Lower leg skin (tissue), 4 donors: ENCODE measurements at regions not wholly inside any gene's neighbourhood (a gene's known extent, or its start where the extent isn't known, plus 50 kb on each side); places are given as distances from the start of the nearest gene placed in this dataset.

Experiments used
- DNase-seq, 2 donors: peaks; one replicate each; pipeline ENCODE4 v3.0.0-alpha.2; 2019; ENCODE audit warnings: low spot score in 2 of 2
- H3K4me3 ChIP-seq: fragments of 200-600 bp; sonication (generic); 2 replicates; pipeline ENCODE4 v1.5.1; 2017; ENCODE audit warnings: mild to moderate bottlenecking, low read depth; ENCODE audit not compliant: poor library complexity, severe bottlenecking
- CTCF ChIP-seq, 3 donors: fragments of 450-650 bp; IDR thresholded peaks; one replicate each; pipeline ENCODE4 v1.5.1; 2016; ENCODE audit warnings: antibody characterized with exemption in 3 of 3, mild to moderate bottlenecking in 3 of 3, moderate library complexity in 2 of 3
- POLR2A ChIP-seq, 2 donors: fragments of 450-650 bp; IDR thresholded peaks; one replicate each; pipeline ENCODE4 v1.6.1; 2016 to 2017; ENCODE audit warnings: antibody characterized with exemption in 2 of 2, mild to moderate bottlenecking in 1 of 2, moderate library complexity in 1 of 2
- WGBS, 2 donors: methylation state at CpG; one replicate each; pipeline ENCODE4 v1.1.5; 2018; 5-methylcytosine and 5-hydroxymethylcytosine counted together
- intact Hi-C: fragments of 100-400 bp; cut with DNase I; formaldehyde crosslinking; loops from one replicate; pipeline ENCODE4 v1.15.0; 2023; ENCODE audit warnings: low total_unique reads

GRCh38 chrX:129158505-129158904, 364.8 kb downstream of the SMARCA1 start:
- no peak overlapping the region for H3K4me3 ChIP-seq
- 87 to 88% methylated on average over 2 of the region's 2 CpGs for WGBS, 2 donors
- intact Hi-C loops: no loop called here
- TF ChIP-seq POLR2A (IDR thresholded peaks at IDR 0.05) (no peak), CTCF (IDR thresholded peaks at IDR 0.05) (no peak)
- no peak for DNase-seq

DNA sequence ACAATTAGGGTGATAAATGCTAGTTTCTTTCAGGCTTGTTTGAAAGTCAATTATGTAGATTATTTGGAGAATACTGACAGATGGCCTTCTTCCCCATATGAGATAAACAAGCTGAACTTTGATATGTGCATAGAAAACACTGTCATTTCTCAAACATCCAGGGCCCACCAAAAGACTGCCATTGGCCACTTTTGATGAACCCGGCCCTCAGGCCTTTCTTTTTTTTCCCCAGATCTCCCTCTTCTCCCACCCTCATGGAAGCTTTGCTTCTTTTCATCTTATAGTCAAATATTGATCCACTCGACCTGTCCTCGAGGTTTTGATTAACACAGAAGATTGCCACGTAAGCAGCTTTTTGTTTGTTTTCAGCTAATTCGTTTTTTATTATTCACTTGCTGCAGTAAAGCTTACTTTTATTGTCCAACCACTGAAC, 377.4 kb downstream of the SMARCA1 start:
- intact Hi-C loops: no loop called here
- DNase-seq: no peak
- H3K4me3 ChIP-seq: no peak overlapping the region
- 58 to 77% methylated on average over 5 of the region's 5 CpGs for WGBS, 2 donors
- TF ChIP-seq POLR2A (IDR thresholded peaks at IDR 0.05) (no peak), CTCF (IDR thresholded peaks at IDR 0.05) (no peak)

DNA sequence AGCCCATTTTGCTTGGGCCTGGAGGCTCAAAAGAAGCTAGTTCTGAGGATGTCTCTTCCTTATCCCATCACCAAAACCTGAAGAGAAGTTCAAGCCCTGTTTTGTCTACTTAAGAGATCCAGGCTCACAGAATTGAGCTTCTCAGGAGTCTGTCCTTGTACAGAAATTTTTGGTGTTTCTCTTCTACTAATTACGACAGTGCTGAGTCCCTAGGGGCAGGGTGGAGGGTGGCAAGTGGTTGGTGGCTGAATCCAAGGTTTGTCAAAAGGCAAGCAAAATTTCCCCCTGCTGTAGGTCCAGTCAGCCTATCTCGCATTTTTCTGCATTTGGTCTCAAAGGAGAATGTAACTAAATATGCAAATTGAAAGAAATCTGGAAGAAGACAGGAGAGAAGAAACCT, 377.9 kb downstream of the SMARCA1 start:
- intact Hi-C loops: no loop called here
- no peak overlapping the region for H3K4me3 ChIP-seq
- no peak for TF ChIP-seq CTCF (IDR thresholded peaks at IDR 0.05)
- no peak for DNase-seq
- 56 to 65% methylated on average over 2 of the region's 2 CpGs for WGBS, 2 donors

DNA sequence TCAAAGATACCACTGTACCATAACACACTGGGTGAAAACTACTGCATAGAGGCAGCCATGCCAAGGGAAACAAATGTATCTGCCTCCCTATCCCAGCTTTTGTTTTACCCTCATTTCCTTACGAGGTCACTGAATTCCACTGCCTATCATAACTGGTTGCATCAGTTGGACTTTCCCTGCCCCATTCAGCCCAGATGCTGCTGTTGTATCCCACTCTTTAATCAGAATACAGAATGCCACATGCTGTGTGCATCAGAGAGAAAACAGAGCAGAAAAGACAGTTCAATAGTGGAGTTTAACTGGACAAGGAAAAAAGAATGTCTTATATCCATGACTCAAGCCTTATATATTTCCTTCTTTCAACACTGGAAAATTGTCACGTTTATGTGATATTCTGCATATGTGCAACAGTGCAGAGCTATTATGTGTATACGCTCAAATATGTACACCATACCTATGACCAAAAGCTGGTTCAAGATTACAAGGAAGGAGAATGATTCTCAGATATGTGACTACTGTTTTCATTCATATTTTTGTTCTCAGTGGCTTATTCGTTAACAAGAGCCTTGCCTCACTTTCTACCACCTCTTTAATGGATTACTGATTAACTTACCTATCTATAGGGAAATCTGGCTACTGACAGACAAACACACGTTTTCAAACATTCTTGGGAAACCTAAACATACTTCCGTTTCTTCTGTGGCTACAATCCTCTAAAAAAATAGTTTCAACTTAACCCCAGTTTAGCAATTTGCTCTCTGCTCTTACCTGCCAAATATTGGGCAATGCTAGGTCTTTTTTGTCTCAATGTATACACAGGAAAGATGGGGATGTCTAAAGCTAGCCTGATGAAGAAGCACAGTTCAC, 378.9 kb downstream of the SMARCA1 start:
- no peak for DNase-seq
- TF ChIP-seq POLR2A (IDR thresholded peaks at IDR 0.05) (no peak), CTCF (IDR thresholded peaks at IDR 0.05) (no peak)
- no peak overlapping the region for H3K4me3 ChIP-seq
- intact Hi-C loops: no loop called here
- WGBS, 2 donors: 56 to 60% methylated on average over 6 of the region's 6 CpGs

- DNase-seq: no peak
- intact Hi-C loops: no loop called here
- H3K4me3 ChIP-seq: no peak overlapping the region
- TF ChIP-seq POLR2A (IDR thresholded peaks at IDR 0.05) (no peak), CTCF (IDR thresholded peaks at IDR 0.05) (no peak)
Observed at GRCh38 chrX:129139837-129140598, 383.3 kb downstream of the SMARCA1 start.
